ENCODE measurements at regions not wholly inside any gene's neighbourhood (a gene's known extent, or its start where the extent isn't known, plus 50 kb on each side); places are given as distances from the start of the nearest gene placed in this dataset.
A peak's percentile ranks its signal among the peaks of the same experiment; 100 is the strongest.

DNA sequence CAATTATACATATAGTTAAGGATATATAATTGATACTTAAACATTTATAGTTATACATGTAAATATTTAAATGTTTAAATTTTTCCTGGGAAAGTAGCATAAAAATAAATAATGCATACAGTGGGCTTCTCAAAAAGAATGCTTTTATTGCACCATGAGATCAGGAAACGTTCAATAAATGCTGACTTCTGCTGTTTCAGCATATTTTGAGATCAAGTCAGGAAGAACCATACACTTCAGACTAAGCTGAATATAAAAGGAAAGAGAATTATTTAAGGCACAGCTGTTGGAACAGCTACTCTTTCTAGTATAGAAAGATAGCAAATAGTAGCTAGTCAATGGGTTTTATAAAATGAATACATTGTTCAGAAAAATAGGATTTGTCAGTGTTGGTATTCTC is 1462.3 kb upstream of the CADM2 start:
- Histone ChIP-seq H3K27ac (ENCODE audit: low read depth, low read length) (no peak overlapping the region), H3K9ac (ENCODE audit: low read length) (no peak overlapping the region)

DNA sequence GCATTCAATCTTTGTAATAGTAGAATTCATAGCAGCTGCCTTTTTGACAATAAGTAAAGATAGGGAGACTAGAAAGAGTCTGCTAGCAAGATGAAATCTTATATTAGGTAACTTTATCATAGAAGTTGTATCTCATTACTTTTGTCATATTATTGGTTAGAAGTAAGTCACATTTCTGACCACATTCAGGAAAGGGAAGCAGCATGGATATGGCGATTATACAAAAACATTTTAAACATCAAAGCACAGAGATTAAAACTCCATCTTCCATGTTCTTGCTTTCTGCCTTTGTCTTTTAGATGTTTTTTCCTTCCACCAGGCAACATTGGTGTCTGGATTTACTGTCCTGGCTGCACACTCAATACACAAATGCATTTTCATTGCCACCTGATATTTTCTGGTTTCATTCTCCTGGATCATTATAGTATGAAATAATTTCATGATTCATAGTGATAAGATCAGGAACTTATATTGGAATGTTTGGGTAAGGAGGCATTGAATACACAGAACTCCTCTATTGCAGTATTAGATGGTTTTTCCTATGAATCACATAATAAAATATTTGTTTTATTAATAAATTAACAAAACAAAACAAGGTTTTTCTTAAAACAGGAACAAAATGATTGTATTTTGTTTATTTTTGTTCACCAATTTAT is 1460.3 kb upstream of the CADM2 start:
- H3K36me3 ChIP-seq (ENCODE audit: control insufficient read depth, insufficient read depth, low read length) = no peaks in the 10 kb centered on the region
- H3K79me2 ChIP-seq (ENCODE audit: control insufficient read depth, insufficient read depth, low read length) = no peaks in the 10 kb centered on the region
- H3K9ac ChIP-seq (ENCODE audit: low read length) = no peak overlapping the region
- no peak for DNase-seq
- H3K4me1 ChIP-seq (ENCODE audit: control insufficient read depth, low read depth, low read length) = no peaks in the 10 kb centered on the region
- no peak overlapping the region for H2BK5ac ChIP-seq (ENCODE audit: low read length)
- H4K5ac ChIP-seq (ENCODE audit: low read length) = no peak overlapping the region
- WGBS (ENCODE audit: extremely low coverage, insufficient coverage, low lambda C conversion rate) = no CpG with 5 or more reads among the region's 1 CpG
- no peak overlapping the region for H2BK120ac ChIP-seq (ENCODE audit: low read depth, low read length)
- H3K23ac ChIP-seq (ENCODE audit: low read length) = no peak overlapping the region
- H3K56ac ChIP-seq (ENCODE audit: low read length) = no peak overlapping the region
- no peaks in the 10 kb centered on the region for H3K79me1 ChIP-seq (ENCODE audit: low read length)
- no peak overlapping the region for H3K18ac ChIP-seq (ENCODE audit: low read length)
- H3K27ac ChIP-seq (ENCODE audit: low read depth, low read length) = no peak overlapping the region
- no peak overlapping the region for H3K4ac ChIP-seq (ENCODE audit: low read depth, low read length)
- H2AK5ac ChIP-seq (ENCODE audit: low read length) = no peak overlapping the region
- no peak overlapping the region for H3K4me2 ChIP-seq (ENCODE audit: low read length)
- no peak overlapping the region for H4K8ac ChIP-seq (ENCODE audit: low read depth, low read length)
- H3K27me3 ChIP-seq (ENCODE audit: insufficient read depth, low read length, poor library complexity) = no peaks in the 10 kb centered on the region
- no peak overlapping the region for H3K4me3 ChIP-seq (ENCODE audit: low read length)
- no peak overlapping the region for H2BK15ac ChIP-seq (replicated peaks; ENCODE audit: low read depth)

More for the DNA sequence above, 1462.3 kb upstream of the CADM2 start:
- H3K79me1 ChIP-seq (ENCODE audit: low read length) = no peaks in the 10 kb centered on the region
- H3K56ac ChIP-seq (ENCODE audit: low read length) = no peak overlapping the region
- H3K4ac ChIP-seq (ENCODE audit: low read depth, low read length) = no peak overlapping the region
- no CpG with 5 or more reads among the region's 1 CpG for WGBS (ENCODE audit: extremely low coverage, insufficient coverage, low lambda C conversion rate)
- no peak overlapping the region for H4K5ac ChIP-seq (ENCODE audit: low read length)
- no peak overlapping the region for H3K4me3 ChIP-seq (ENCODE audit: low read length)
- H2BK5ac ChIP-seq (ENCODE audit: low read length) = no peak overlapping the region
- DNase-seq = no peak
- no peak overlapping the region for H4K8ac ChIP-seq (ENCODE audit: low read depth, low read length)
- H3K79me2 ChIP-seq (ENCODE audit: control insufficient read depth, insufficient read depth, low read length) = no peaks in the 10 kb centered on the region
- no peak overlapping the region for H3K23ac ChIP-seq (ENCODE audit: low read length)
- no peak overlapping the region for H3K18ac ChIP-seq (ENCODE audit: low read length)
- no peaks in the 10 kb centered on the region for H3K36me3 ChIP-seq (ENCODE audit: control insufficient read depth, insufficient read depth, low read length)
- H3K27me3 ChIP-seq (ENCODE audit: insufficient read depth, low read length, poor library complexity) = no peaks in the 10 kb centered on the region
- no peak overlapping the region for H2BK15ac ChIP-seq (replicated peaks; ENCODE audit: low read depth)
- H2BK120ac ChIP-seq (ENCODE audit: low read depth, low read length) = no peak overlapping the region
- no peak overlapping the region for H3K4me2 ChIP-seq (ENCODE audit: low read length)
- H2AK5ac ChIP-seq (ENCODE audit: low read length) = no peak overlapping the region
- no peaks in the 10 kb centered on the region for H3K4me1 ChIP-seq (ENCODE audit: control insufficient read depth, low read depth, low read length)

DNA sequence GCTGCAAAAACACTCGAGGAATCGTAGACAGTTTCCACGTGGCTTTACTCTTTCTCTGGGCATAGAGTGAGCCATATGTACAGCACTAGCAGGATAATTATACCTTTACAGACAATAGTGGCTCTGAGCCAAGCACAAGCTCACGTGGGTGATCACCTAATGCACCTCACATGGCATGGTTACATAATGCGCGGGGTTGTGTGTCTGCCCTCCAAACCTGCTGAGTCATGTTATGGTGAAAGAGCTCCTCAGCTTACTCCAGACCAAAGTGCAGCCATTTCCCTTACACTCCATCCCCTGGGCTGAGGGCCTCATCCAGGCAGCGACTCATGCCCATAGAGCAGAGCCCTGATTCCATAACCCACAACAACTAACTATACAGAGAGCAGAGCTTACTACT is 1458.4 kb upstream of the CADM2 start:
- H3K36me3 ChIP-seq (ENCODE audit: control insufficient read depth, insufficient read depth, low read length) = no peaks in the 10 kb centered on the region
- no peak overlapping the region for H3K4ac ChIP-seq (ENCODE audit: low read depth, low read length)
- no peak overlapping the region for H4K8ac ChIP-seq (ENCODE audit: low read depth, low read length)
- H3K27me3 ChIP-seq (ENCODE audit: insufficient read depth, low read length, poor library complexity) = no peaks in the 10 kb centered on the region
- no peak overlapping the region for H3K9ac ChIP-seq (ENCODE audit: low read length)
- H3K4me3 ChIP-seq (ENCODE audit: low read length) = no peak overlapping the region
- no CpG with 5 or more reads among the region's 7 CpGs for WGBS (ENCODE audit: extremely low coverage, insufficient coverage, low lambda C conversion rate)
- peak; percentile 5 for DNase-seq
- no peak overlapping the region for H2AK5ac ChIP-seq (ENCODE audit: low read length)
- H3K4me1 ChIP-seq (ENCODE audit: control insufficient read depth, low read depth, low read length) = no peaks in the 10 kb centered on the region
- no peak overlapping the region for H2BK120ac ChIP-seq (ENCODE audit: low read depth, low read length)
- no peaks in the 10 kb centered on the region for H3K79me2 ChIP-seq (ENCODE audit: control insufficient read depth, insufficient read depth, low read length)
- H3K27ac ChIP-seq (ENCODE audit: low read depth, low read length) = no peak overlapping the region
- H3K4me2 ChIP-seq (ENCODE audit: low read length) = no peak overlapping the region
- no peak overlapping the region for H4K5ac ChIP-seq (ENCODE audit: low read length)
- no peak overlapping the region for H3K56ac ChIP-seq (ENCODE audit: low read length)
- H3K18ac ChIP-seq (ENCODE audit: low read length) = no peak overlapping the region
- H2BK5ac ChIP-seq (ENCODE audit: low read length) = no peak overlapping the region
- H2BK15ac ChIP-seq (replicated peaks; ENCODE audit: low read depth) = no peak overlapping the region
- H3K79me1 ChIP-seq (ENCODE audit: low read length) = no peaks in the 10 kb centered on the region
- H3K23ac ChIP-seq (ENCODE audit: low read length) = no peak overlapping the region

DNA sequence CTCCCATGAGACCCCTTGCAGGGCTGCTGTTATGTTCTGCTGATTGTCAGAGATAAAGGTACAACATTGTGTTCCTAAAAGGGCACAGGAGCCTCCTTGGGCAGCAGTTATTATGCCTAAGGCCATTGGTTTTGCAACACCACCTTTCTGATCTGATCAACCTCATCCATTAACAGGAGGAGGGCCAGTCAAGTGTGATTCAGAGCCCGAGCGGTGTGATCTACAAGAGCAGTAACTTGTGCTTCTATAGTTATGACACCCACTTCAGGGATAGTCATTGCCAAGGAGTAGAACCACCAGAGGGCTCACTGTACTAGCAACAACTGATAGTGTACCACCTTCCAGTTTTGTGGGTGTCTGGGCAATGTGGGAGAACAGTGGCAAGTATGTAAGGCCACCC is 1457.9 kb upstream of the CADM2 start:
- no peak overlapping the region for H4K5ac ChIP-seq (ENCODE audit: low read length)
- no peak overlapping the region for H3K23ac ChIP-seq (ENCODE audit: low read length)
- no peak overlapping the region for H4K8ac ChIP-seq (ENCODE audit: low read depth, low read length)
- H3K56ac ChIP-seq (ENCODE audit: low read length) = no peak overlapping the region
- DNase-seq = no peak
- WGBS (ENCODE audit: extremely low coverage, insufficient coverage, low lambda C conversion rate) = no CpG with 5 or more reads among the region's 2 CpGs
- H2BK120ac ChIP-seq (ENCODE audit: low read depth, low read length) = no peak overlapping the region
- no peak overlapping the region for H2BK15ac ChIP-seq (replicated peaks; ENCODE audit: low read depth)
- no peak overlapping the region for H3K18ac ChIP-seq (ENCODE audit: low read length)
- H3K79me1 ChIP-seq (ENCODE audit: low read length) = no peaks in the 10 kb centered on the region
- H3K79me2 ChIP-seq (ENCODE audit: control insufficient read depth, insufficient read depth, low read length) = no peaks in the 10 kb centered on the region
- no peaks in the 10 kb centered on the region for H3K36me3 ChIP-seq (ENCODE audit: control insufficient read depth, insufficient read depth, low read length)
- no peak overlapping the region for H3K4me2 ChIP-seq (ENCODE audit: low read length)
- no peak overlapping the region for H3K4me3 ChIP-seq (ENCODE audit: low read length)
- H3K27me3 ChIP-seq (ENCODE audit: insufficient read depth, low read length, poor library complexity) = no peaks in the 10 kb centered on the region
- no peaks in the 10 kb centered on the region for H3K4me1 ChIP-seq (ENCODE audit: control insufficient read depth, low read depth, low read length)
- no peak overlapping the region for H2AK5ac ChIP-seq (ENCODE audit: low read length)
- no peak overlapping the region for H3K4ac ChIP-seq (ENCODE audit: low read depth, low read length)
- no peak overlapping the region for H3K27ac ChIP-seq (ENCODE audit: low read depth, low read length)
- H2BK5ac ChIP-seq (ENCODE audit: low read length) = no peak overlapping the region
- no peak overlapping the region for H3K9ac ChIP-seq (ENCODE audit: low read length)

DNA sequence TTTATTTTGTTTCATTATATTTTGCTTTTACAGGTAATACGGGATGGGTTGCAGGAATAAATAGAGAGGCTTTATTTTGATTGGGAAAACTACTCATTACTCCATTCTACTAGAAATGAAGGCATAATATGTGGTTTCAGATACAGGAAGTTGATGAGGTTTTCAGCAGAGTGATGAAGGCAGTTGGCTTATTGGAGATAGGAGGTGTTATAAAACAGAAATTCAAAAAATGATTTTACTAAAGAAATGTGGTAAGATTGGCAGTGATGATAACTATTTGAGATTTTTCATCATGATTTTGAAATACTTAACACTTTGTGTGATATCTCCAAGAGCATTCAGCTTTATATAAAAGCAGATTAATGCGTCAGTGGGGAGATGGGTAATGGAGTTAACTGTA is 1445.7 kb upstream of the CADM2 start:
- WGBS (ENCODE audit: extremely low coverage, insufficient coverage, low lambda C conversion rate) = no CpG with 5 or more reads among the region's 2 CpGs

DNA sequence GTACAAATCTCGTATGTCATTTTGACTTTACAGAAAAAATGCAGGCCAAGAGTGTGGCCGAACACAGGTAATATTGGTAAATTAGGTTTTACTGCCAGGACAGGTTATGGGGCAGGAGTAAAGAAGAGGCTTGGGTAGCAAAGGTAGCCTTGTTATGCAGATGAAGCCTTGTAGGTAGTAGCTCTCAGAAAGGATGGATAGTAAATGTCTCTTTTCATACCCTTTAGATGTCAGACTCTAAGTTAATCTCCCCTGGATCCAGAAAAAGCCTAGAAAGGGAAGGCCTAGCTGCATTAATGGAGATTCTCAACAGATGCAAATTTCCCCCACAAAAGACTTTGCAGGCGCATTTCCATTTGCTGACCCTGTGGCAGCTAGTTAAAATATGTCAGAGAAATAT is 1445.1 kb upstream of the CADM2 start:
- H3K4me2 ChIP-seq (ENCODE audit: low read length) = no peak overlapping the region
- peak; percentile 2 for DNase-seq
- no peak overlapping the region for H2BK15ac ChIP-seq (replicated peaks; ENCODE audit: low read depth)
- H4K5ac ChIP-seq (ENCODE audit: low read length) = no peak overlapping the region
- H3K18ac ChIP-seq (ENCODE audit: low read length) = no peak overlapping the region
- H3K27ac ChIP-seq (ENCODE audit: low read depth, low read length) = no peak overlapping the region
- WGBS (ENCODE audit: extremely low coverage, insufficient coverage, low lambda C conversion rate) = no CpG with 5 or more reads among the region's 3 CpGs
- no peaks in the 10 kb centered on the region for H3K36me3 ChIP-seq (ENCODE audit: control insufficient read depth, insufficient read depth, low read length)
- H2AK5ac ChIP-seq (ENCODE audit: low read length) = no peak overlapping the region
- no peak overlapping the region for H3K56ac ChIP-seq (ENCODE audit: low read length)
- H3K9ac ChIP-seq (ENCODE audit: low read length) = no peak overlapping the region
- H3K27me3 ChIP-seq (ENCODE audit: insufficient read depth, low read length, poor library complexity) = no peaks in the 10 kb centered on the region
- H3K79me2 ChIP-seq (ENCODE audit: control insufficient read depth, insufficient read depth, low read length) = no peaks in the 10 kb centered on the region
- H3K23ac ChIP-seq (ENCODE audit: low read length) = no peak overlapping the region
- H3K79me1 ChIP-seq (ENCODE audit: low read length) = no peaks in the 10 kb centered on the region
- no peak overlapping the region for H3K4me3 ChIP-seq (ENCODE audit: low read length)
- no peak overlapping the region for H2BK120ac ChIP-seq (ENCODE audit: low read depth, low read length)
- H3K4ac ChIP-seq (ENCODE audit: low read depth, low read length) = no peak overlapping the region
- H4K8ac ChIP-seq (ENCODE audit: low read depth, low read length) = no peak overlapping the region
- H3K4me1 ChIP-seq (ENCODE audit: control insufficient read depth, low read depth, low read length) = no peaks in the 10 kb centered on the region
- no peak overlapping the region for H2BK5ac ChIP-seq (ENCODE audit: low read length)

More for the DNA sequence above, 1445.7 kb upstream of the CADM2 start:
- Histone ChIP-seq H3K27me3 (ENCODE audit: insufficient read depth, low read length, poor library complexity) (no peaks in the 10 kb centered on the region), H2BK5ac (ENCODE audit: low read length) (no peak overlapping the region), H2BK15ac (replicated peaks; ENCODE audit: low read depth) (no peak overlapping the region), H3K4me1 (ENCODE audit: control insufficient read depth, low read depth, low read length) (no peaks in the 10 kb centered on the region), H4K8ac (ENCODE audit: low read depth, low read length) (no peak overlapping the region), H3K23ac (ENCODE audit: low read length) (no peak overlapping the region), H3K79me1 (ENCODE audit: low read length) (no peaks in the 10 kb centered on the region), H4K5ac (ENCODE audit: low read length) (no peak overlapping the region), H3K4me2 (ENCODE audit: low read length) (no peak overlapping the region), H3K4ac (ENCODE audit: low read depth, low read length) (no peak overlapping the region), H3K18ac (ENCODE audit: low read length) (no peak overlapping the region), H3K79me2 (ENCODE audit: control insufficient read depth, insufficient read depth, low read length) (no peaks in the 10 kb centered on the region), H3K36me3 (ENCODE audit: control insufficient read depth, insufficient read depth, low read length) (no peaks in the 10 kb centered on the region), H3K27ac (ENCODE audit: low read depth, low read length) (no peak overlapping the region), H2AK5ac (ENCODE audit: low read length) (no peak overlapping the region), H3K4me3 (ENCODE audit: low read length) (no peak overlapping the region), H3K56ac (ENCODE audit: low read length) (no peak overlapping the region), H2BK120ac (ENCODE audit: low read depth, low read length) (no peak overlapping the region), H3K9ac (ENCODE audit: low read length) (no peak overlapping the region)
- DNase-seq = no peak

Measured in mesendoderm (in vitro differentiated cells).